HG03175 (cell line): ENCODE measurements at regions not wholly inside any gene's neighbourhood (a gene's known extent, or its start where the extent isn't known, plus 50 kb on each side); places are given as distances from the start of the nearest gene placed in this dataset.
A peak's percentile ranks its signal among the peaks of the same experiment; 100 is the strongest.

Experiments
- ATAC-seq: cut with Tn5 transposase; IDR thresholded peaks from one replicate; pipeline ENCODE4 v1.9.1; 2021; ENCODE audit warnings: mild to moderate bottlenecking, moderate library complexity; ENCODE audit not compliant: unreplicated experiment

GRCh38 chr1:56167596-56167995, 411.8 kb downstream of the PLPP3 start:
- no peak for ATAC-seq

GRCh38 chr1:56160773-56161315, 418.5 kb downstream of the PLPP3 start:
- no peak for ATAC-seq

GRCh38 chr1:56156971-56157876, 422.1 kb downstream of the PLPP3 start:
- ATAC-seq, result no peak

DNA sequence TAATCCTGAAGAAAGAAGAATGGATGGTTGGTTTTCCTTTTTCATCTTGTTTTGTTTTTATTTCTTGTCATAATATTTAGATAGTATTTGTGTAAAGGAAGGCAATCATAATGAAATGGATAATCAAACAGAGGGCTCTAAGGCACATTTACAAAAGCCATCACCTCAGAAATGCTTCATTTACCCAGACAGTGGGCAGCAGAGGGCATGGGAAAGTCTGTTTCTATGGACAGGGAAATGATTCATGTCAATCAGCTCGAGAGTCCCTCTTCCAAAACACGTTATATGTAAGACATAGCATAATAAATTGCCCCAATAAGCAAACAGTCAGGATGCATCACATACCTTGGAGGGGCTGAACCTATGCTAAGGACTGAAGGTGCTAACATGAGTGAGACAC, 426.1 kb downstream of the PLPP3 start:
- ATAC-seq, result no peak

DNA sequence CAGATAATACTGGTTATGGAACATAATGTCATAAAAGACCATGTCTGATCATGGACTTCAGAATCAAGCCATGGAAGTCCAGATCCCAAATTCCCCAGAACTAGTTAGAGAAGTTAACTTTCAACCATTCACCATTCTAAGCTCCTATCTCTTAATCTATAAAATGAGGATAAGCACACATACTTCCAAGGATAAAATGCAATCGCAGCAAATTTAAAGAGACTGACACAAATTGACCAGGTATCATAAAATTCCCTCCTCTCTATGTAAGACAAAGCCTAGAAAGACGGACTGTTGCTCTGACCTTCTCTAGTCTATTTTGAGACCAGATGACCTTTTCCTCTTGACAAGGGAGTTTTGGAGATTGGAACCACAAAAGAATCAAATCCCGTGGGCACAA, 426.7 kb downstream of the PLPP3 start:
- no peak for ATAC-seq

GRCh38 chr1:56151402-56151801, 428.0 kb downstream of the PLPP3 start:
- no peak for ATAC-seq

DNA sequence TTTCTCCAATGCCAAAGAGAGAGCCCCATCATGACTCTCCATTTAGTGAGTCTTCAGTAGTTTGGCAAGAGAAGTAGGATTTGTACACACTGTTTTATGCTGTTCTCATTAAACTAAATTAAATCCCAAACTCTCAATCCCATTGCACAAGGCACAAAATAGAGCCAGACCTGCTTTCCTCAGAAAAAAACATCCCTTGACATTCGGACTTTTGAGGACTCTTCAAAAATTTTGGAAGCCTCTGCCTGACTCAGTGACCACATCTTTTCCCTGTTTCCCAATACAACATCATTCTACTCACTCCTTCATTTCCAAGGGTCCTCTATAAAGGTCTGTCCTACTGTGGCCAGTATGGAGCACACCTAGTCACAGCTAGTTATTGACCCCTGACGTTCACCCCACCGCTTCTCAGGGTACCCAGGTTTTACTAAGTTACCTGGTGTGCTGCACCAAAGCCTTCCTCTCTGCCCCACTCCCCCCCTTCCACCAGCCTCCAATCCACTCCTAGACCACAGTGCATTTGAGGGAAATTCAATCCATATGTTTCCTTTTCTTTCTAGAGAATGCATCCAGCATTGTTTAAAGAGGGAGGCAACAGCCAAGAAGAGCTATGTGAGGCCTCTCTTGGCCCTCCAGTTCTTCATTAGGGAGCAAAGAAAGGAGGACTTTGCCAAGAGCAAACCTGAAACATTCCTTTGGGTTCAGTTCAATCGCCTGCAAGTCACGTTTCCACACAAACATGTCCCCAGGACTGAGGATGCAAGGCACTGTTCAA, 428.7 kb downstream of the PLPP3 start:
- no peak for ATAC-seq

DNA sequence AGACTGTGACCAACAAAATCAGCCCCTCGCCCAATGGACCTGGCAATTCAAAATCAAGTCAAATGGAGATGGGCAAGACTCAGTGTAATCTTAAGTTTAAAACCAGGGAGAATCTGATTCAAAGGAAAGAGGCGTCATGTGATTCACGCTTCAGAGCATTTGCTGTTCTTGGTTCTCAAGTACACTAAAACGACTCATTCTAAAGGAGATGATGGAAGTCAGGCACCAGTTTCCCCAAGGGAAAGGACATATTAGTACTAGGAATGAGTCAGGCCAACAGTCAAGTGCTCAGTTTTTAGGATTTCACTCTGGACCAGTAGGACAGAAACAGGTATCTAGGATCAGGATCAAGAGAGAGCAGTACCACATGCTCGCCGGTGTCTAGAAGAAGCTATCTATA, 429.6 kb downstream of the PLPP3 start:
- no peak for ATAC-seq

DNA sequence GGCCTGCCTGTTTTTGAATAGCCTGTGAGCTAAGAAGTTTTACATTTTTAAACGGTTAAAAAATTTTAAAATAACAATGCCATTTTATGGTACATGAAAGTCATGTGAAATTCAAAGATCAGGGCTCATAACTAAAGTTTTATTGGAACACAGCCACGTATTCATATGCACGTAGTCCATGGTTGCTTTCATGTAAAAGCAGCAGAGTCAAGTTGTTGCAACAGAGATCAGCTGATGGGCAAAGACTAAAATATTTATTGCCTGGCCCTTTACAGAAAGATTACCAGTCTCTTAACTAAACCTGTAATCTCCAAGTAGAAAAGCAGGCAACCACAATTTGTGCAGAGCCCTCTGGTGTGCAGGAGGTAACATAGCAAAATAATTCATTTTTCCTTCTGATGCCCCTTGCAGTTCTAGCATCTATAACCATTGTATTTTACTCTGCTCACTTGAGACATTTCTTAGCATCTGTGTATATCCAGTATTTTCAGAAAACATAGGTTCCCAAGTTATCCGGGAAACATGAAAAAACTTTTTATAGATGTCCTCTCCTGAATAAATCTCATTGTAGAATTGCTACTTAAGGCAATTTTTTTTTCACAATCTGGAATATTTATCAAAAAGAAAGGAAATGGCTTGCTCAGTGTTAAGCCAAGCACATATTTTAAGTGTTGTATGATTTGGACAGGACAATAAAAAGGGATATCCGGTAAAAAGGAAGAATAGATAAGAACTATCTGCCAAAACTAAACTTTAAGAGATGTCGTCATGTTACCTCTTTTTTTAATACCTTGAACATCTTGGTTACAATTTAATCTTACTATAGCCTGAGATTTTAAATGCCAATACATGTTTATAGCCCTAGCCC, 430.8 kb downstream of the PLPP3 start:
- no peak for ATAC-seq

DNA sequence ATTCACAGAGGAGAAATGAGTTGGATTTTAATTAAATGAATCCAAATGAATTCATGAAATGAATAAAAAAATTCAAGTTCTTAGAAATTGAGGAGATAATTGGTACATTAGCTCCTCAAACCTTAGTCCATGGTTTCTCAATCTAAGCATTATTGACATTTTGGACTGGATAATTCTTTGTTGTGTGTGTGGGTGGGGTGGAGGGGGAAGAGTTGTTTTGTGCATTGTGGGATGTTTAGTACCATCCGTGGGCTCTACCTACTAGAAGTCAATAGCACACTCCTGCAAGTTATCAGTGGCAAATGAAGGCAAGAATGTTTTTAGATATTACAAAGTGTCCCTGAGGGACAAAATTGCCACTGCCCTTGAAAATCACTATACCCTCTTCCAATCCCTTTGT, 431.9 kb downstream of the PLPP3 start:
- ATAC-seq, result no peak

DNA sequence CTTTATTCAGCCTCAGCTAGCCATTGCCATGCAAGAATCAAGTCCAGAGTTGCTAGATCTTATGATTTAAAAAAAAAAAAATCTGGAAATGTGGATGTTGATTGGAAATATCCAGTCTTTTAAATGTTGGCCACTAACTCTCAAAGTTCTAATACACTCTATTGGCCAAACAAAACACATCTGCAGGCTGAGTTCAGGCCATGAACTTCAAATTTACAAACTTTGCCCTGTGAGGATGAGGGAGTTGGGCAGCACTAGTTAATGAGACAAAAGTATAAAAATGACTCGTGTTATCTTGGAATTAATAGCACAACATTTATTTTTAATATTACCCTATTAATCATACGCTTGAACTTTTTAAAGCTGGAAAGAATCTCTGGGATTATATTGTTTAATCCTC, 432.3 kb downstream of the PLPP3 start:
- no peak for ATAC-seq

GRCh38 chr1:56146449-56146848, 432.9 kb downstream of the PLPP3 start:
- no peak for ATAC-seq

DNA sequence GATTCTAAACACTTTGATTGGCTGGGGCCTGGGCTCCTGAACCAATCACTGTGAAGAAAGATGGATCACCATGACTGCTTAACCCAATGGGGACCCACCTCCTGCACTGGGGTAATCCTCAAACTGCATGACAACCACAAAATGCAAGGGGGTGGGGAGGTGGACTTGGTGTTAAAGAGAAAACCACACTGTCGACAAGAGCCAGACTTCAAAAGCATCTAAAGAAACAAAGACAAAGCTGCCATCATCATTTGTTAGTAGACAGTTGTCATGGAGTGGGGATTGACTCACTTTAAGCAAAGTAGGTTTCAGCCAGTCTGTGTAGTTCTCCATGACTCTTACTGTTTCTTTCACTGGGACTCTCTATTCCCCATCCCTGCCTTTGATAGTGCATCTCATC, 433.8 kb downstream of the PLPP3 start:
- ATAC-seq, result no peak

DNA sequence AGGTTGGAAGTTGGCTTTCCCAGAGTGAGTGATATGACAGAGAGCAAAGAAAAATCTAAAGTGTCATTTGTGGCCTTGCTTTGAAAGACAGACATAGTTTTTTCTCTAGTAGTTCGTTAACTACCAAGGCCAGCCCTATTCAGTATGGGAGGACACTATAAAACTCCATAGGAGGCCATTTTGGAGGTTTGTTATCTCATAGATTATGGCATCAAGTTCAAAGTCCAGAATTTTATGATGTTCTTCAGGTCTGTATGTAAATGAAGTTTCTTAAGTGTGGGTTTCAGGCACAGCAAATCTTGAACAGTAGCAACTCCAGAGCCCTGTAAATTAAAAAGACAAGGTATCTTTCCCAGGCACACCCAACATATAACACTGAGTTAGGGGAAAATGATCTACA, 437.1 kb downstream of the PLPP3 start:
- no peak for ATAC-seq

DNA sequence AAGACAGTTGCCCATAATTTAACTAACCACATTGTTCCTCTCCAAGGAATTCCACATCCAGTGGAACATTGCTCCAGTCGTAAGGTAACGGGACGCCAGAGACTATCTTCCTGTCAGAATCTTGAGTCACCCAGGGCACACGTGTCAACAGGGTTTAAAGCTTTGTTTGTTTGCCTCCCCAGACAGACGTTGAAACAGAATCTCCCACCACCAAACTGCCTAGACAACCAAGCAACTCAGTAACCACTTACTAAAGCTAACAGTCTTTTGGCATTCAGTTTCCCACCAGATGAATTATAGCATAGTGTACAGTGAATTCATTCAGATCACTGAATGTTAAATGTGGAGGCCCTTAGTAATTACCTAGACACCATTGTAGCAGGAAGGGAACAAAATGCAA, 439.5 kb downstream of the PLPP3 start:
- ATAC-seq, result no peak

DNA sequence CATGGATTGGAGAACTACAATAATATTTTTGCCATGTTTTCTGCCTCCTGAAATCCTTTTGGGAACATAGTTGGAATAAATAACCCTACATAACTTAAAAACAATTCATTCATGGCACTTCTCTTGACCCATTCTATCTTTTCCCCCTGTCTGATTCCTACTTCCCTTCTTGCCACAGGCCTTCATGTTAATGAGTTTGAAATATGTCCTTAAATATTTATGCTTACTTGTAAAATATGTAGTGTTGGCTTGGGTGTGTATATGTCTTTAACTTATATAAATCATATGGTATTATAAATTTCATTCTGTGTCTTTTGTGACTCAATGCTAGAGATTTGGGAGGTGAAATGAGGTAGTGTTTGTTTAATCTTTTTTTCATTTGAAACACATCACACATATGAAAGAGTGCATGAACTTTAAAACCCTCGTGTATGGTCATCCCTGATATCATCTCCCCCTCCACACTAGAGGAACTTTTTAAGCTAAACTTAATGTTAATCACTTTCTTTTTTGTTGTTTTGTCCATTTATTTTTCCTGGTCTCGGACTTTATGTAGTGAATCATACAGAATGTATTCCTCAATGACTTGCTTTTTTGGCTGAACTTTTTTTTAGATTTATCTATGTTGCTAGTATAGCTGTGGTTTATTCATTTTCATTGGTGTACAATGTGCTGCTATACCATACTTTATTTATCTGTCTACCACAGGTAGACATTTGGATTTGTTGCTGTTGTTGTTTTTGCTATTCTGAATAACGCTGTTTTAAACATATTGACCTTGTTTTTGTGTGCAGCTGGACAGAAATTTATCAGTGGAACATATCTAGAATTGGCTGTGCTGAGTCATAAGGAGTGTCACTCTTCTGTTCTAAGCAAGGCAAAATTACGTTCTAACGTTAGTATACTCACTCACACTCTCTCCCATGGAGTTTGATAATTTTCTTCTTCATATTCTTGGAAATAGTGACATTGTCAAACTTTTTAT, 441.6 kb downstream of the PLPP3 start:
- no peak for ATAC-seq

- ATAC-seq, result no peak
Measured at GRCh38 chr1:56137090-56137489, 442.3 kb downstream of the PLPP3 start.

DNA sequence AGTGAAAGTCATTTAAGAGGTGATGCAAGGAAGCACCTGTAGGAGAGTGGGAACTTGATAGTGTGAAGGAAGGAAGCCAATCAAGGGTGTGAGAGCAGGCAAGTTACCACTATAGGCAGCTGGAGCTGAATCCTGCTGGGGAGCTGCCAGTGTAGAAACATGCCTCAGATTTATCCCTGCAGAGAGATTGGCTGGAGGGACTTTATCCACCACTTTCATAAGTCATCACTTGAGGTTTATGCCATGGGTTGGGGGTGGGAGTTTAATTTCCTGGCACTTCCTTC, 443.6 kb downstream of the PLPP3 start:
- no peak for ATAC-seq

- peak; percentile 61 for ATAC-seq
Measured at GRCh38 chr1:56135069-56135863, 444.1 kb downstream of the PLPP3 start.
